Activated naive CD8-positive, alpha-beta T cell (primary cell): ENCODE measurements at regions not wholly inside any gene's neighbourhood (a gene's known extent, or its start where the extent isn't known, plus 50 kb on each side); places are given as distances from the start of the nearest gene placed in this dataset.

ENCODE experiments used
- H3K27ac Mint-ChIP-seq: one replicate; pipeline ENCODE4 v1.8.0; 2021; ENCODE audit warnings: mixed read lengths
- H3K27me3 Mint-ChIP-seq: one replicate; pipeline ENCODE4 v1.8.0; 2021; ENCODE audit warnings: mixed read lengths
- H3K36me3 Mint-ChIP-seq: one replicate; pipeline ENCODE4 v1.8.0; 2021; ENCODE audit warnings: mixed read lengths
- H3K4me1 Mint-ChIP-seq: one replicate; pipeline ENCODE4 v1.8.0; 2021; ENCODE audit warnings: low read depth, mixed read lengths
- H3K4me3 Mint-ChIP-seq: one replicate; pipeline ENCODE4 v1.8.0; 2021; ENCODE audit warnings: mild to moderate bottlenecking, mixed read lengths
- H3K9me3 Mint-ChIP-seq: one replicate; pipeline ENCODE4 v1.8.0; 2021; ENCODE audit warnings: low read depth, mixed read lengths

DNA sequence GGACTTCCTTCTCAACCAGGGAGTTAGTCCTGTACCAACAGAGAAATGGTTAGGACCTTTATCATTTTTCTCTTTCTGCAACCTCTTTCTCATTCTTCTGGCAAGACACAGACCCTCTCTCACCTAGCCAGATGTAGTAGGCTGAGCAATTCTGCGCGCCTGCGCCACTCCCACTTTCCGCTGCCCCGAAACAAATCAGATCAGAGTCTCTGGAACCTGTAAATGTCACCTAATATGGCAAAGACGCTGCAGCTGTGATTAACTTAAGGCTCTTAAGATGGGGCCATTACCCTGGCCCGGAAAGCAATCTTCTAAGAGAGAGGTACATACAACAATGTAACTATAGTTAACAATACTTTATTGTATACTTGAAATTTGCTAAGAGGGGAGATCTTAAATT is 94.3 kb upstream of the ASIC2 start:
- Mint-ChIP-seq H3K27me3 (peaks cover 2% of the 10 kb centered on the region), H3K4me1 (no peaks in the 10 kb centered on the region), H3K36me3 (no peaks in the 10 kb centered on the region), H3K27ac (no peak overlapping the region), H3K9me3 (no peaks in the 10 kb centered on the region), H3K4me3 (no peak overlapping the region)

DNA sequence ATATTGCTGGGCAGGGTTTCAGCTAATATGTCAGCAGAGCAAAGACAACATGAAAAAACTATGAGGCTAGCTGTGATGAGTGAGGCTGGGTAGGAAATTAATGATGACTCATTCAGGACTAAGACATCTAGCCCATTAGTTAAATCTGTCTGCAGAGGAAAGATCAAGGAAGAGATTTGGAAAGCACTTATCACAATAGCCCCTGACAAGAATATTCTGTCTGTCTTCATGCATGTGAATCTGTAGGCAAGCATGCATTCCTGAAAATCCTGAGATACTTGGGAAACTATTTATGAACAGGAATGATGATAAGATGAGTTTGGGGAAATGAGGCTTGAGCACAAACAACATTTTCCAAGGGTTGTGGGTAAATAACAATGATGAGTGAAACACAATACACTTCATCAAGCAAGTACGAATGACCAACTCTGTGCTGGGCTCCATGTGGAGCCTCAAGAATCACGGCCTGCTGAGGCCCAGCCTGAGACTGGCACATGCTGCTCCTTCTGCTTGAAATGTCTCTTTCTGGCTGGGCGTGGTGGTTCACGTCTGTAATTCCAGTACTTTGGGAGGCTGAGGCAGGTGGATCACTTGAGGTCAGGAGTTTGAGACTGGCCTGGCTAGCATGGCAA is 96.5 kb upstream of the ASIC2 start:
- no peaks in the 10 kb centered on the region for H3K4me1 Mint-ChIP-seq
- no peak overlapping the region for H3K27ac Mint-ChIP-seq
- H3K27me3 Mint-ChIP-seq = peaks cover 2% of the 10 kb centered on the region
- H3K36me3 Mint-ChIP-seq = no peaks in the 10 kb centered on the region
- no peaks in the 10 kb centered on the region for H3K9me3 Mint-ChIP-seq
- H3K4me3 Mint-ChIP-seq = no peak overlapping the region

DNA sequence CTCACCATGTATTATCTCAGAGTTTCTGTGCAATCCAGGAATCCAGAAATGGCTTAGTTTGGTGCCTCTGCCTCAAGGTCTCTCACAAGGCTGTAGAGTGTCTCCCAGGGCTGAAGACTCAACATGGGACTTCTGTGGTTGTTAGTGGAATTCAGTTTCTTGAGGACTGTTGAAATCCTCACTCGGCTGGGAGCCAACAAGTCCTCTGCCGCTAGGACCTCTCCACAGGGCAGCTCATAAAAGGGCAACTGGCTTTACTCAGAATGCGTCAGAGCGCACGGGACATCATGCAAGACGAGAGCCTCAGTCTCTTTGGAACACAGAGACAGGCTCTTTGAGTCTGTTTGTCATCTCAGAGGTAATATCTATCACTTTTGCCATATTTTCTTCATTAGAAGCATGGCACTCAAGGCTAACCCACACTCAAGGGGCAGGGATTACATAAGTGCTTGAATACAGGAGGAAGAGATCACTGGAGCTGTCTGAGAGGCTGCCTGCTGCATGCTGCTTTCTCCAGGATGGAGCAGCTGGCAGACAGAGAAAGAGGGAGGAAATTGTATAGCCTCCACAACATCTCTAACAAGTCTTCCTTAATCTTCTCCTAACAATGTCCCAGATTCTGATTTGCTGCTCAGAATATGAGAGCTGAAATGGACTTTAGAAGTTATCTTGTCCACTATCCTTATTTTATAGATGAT is 97.5 kb upstream of the ASIC2 start:
- no peaks in the 10 kb centered on the region for H3K9me3 Mint-ChIP-seq
- no peaks in the 10 kb centered on the region for H3K36me3 Mint-ChIP-seq
- no peak overlapping the region for H3K27ac Mint-ChIP-seq
- no peak overlapping the region for H3K4me3 Mint-ChIP-seq
- H3K4me1 Mint-ChIP-seq = no peaks in the 10 kb centered on the region
- no peaks in the 10 kb centered on the region for H3K27me3 Mint-ChIP-seq

DNA sequence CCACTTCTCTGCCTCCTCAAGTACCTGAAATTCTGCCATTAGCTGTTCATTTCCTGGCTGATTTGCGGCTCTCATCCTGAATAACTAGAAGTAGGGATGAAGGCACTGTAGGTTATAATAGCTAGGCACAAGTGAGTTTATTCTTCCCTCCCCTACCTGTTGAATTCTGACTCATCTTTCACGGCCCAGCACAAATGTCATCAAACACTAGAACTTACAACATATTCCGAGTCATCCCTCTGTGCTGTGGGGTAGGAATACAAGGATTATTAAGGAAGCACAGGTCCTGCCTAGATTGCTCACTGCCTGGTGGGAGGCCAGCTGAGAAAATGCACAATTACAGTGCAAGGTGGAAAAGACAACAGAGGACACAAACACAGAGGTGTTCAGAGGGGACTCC is 103.7 kb upstream of the ASIC2 start:
- H3K36me3 Mint-ChIP-seq = no peaks in the 10 kb centered on the region
- no peaks in the 10 kb centered on the region for H3K9me3 Mint-ChIP-seq
- no peaks in the 10 kb centered on the region for H3K27me3 Mint-ChIP-seq
- no peak overlapping the region for H3K4me3 Mint-ChIP-seq
- no peak overlapping the region for H3K27ac Mint-ChIP-seq
- no peaks in the 10 kb centered on the region for H3K4me1 Mint-ChIP-seq

DNA sequence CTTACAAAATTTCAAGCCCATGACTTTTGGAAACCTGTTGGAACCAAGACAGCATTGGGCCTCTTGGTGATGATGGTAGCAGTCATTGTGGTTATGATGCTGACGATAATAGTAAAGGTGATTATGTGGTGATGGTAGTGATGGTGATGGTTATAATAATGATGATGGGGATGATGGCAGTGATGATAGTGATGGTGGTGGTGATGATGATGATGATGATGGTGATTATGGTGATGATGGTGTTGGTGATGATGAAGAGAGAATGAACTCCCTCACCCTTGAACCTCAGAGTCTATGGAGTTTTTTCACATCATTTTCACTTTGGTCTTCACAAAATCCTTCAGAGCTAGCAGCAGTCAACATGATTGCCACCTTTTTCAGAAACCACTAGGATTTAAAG is 105.3 kb upstream of the ASIC2 start:
- Mint-ChIP-seq H3K27me3 (peaks cover 5% of the 10 kb centered on the region), H3K4me1 (no peaks in the 10 kb centered on the region), H3K4me3 (no peak overlapping the region), H3K9me3 (no peaks in the 10 kb centered on the region), H3K36me3 (no peaks in the 10 kb centered on the region), H3K27ac (no peak overlapping the region)

DNA sequence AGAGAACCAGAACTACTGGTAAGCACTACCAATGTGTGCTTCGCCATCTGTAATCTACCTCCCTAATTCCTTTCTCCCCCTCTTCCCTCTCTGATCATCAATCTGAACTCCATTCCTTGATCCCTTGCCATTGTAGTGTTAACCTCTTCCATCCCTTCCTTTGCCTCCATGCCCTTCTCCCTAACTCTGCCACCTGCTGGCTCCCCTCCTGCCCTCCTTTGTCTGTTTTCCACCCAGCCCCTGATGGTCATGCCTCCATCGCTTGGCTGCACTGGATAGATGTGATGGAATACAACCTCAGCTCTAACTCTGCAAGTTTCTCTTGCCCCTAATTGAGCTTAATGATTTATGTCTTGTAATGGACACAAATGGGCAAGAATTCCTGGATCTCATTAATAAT is 108.2 kb upstream of the ASIC2 start:
- H3K36me3 Mint-ChIP-seq = no peaks in the 10 kb centered on the region
- H3K27ac Mint-ChIP-seq = no peak overlapping the region
- H3K27me3 Mint-ChIP-seq = peaks cover 8% of the 10 kb centered on the region
- H3K4me3 Mint-ChIP-seq = no peak overlapping the region
- H3K9me3 Mint-ChIP-seq = no peaks in the 10 kb centered on the region
- H3K4me1 Mint-ChIP-seq = no peaks in the 10 kb centered on the region

DNA sequence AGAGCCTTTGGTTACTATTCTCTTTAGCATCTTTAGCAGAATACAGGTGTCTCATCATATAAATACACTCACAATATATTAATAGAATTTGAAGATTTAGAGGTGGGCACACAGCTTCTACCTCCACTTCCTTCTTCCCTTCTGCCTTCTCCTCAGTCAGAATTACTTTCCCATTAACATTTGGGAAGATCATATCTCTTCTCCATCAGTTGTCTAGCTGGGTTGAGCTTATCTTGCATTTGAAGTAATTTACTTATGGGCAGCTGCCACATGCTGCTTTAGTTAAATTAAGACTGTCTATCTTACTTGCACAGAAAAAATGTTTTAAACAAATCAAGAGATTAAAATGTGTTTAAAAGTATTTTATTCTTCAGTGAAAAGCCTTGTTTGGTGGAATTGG is 110.1 kb upstream of the ASIC2 start:
- Mint-ChIP-seq H3K27ac (no peak overlapping the region), H3K4me3 (no peak overlapping the region)

DNA sequence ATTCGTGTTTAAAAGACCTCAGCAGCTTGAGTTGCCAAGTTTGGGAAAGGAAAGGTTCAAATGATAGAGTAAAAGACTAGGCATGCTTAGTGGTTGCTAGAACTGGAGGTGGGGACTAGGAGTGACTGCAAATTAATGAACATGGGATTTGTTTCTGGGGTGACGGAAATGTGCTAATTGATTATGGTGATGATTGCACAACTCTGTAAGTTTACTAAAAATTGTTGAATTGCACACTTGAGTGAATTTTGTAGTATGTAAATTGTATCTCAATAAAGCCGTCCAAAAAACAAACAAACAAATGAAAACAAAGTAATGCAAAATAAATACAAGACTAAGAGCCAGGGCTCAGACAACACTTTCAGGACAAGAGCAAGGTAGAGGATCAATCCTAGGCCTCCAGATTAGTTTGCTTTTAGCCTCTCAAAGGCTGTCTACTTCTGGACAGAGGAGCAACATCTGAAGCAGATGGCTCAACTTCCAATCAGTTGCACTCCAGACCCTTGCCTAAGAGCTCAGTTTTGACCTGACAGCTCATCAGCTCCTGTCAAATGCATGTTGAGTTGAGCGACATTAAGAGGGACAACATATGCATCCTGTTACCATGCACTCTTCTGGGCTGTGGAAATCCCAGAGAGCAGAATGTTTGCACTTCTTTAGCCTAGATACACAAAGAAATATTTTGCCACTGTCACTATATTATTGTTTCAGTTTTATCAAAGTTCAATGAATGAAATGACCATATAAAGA is 111.2 kb upstream of the ASIC2 start:
- peaks cover 11% of the 10 kb centered on the region for H3K27me3 Mint-ChIP-seq
- no peaks in the 10 kb centered on the region for H3K4me1 Mint-ChIP-seq
- no peaks in the 10 kb centered on the region for H3K9me3 Mint-ChIP-seq
- no peak overlapping the region for H3K27ac Mint-ChIP-seq
- H3K36me3 Mint-ChIP-seq = no peaks in the 10 kb centered on the region
- H3K4me3 Mint-ChIP-seq = no peak overlapping the region

More for the DNA sequence above, 110.1 kb upstream of the ASIC2 start:
- Mint-ChIP-seq H3K27me3 (peaks cover 8% of the 10 kb centered on the region), H3K36me3 (no peaks in the 10 kb centered on the region), H3K4me1 (no peaks in the 10 kb centered on the region), H3K9me3 (no peaks in the 10 kb centered on the region)

DNA sequence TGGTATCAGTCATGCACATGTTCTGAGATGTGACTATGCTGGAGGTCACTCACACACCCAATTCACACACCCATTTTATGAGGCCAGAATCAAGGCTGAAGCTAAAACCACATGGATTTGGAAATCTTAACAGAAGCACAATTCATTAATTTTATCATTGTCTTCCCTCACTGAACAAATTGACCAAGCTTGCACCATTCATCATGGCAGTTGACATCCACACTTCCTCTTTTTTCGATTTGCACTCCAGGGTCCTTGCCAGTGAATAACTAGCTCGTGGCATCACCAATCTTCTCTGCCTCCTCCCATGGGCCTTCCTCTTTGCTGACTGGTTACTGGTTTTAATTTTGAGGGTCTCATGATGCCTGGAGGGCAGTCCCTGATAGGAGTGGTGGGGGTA is 123.0 kb upstream of the ASIC2 start:
- Mint-ChIP-seq H3K4me3 (no peak overlapping the region), H3K9me3 (no peaks in the 10 kb centered on the region), H3K36me3 (no peaks in the 10 kb centered on the region), H3K27me3 (peaks cover 8% of the 10 kb centered on the region), H3K4me1 (no peaks in the 10 kb centered on the region), H3K27ac (no peak overlapping the region)

DNA sequence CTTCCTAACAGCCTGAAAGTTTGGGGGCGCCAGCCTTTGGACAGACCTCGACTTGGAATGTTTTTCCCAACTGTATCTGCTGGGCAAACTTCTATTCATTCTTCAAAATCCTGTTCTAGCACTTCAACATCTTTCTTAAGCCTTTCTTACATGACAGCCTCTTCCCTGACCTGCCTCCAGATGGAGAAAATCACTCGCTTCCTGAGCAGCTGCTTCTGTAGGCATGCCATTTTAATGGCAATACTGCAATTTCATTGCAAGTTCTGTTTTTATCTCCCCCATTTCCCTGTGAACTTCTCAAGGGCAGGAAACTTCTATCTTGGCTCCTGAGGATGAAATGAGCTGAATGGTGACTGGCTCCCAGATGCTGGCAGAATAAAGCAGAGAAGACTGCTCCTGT is 128.8 kb upstream of the ASIC2 start:
- Mint-ChIP-seq H3K27ac (no peak overlapping the region), H3K27me3 (peaks cover 8% of the 10 kb centered on the region), H3K36me3 (no peaks in the 10 kb centered on the region), H3K9me3 (no peaks in the 10 kb centered on the region), H3K4me3 (no peak overlapping the region), H3K4me1 (no peaks in the 10 kb centered on the region)

DNA sequence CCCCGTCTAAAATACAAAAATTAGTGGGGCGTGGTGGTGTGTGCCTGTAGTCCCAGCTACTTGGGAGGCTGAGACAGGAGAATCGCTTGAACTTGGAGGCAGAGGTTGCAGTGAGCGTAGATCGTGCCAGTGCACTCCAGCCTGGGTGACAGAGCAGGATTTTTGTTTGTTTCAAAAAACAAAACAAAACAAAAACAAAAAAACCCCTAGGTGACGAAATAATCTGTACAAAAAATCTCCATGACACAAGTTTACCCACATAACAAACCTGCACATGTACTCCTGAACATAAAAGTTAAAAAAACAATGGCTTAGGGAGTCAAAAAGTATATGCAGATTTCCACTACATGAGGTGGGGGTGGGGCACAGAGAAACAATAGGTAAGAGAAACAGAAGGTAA is 140.5 kb upstream of the ASIC2 start:
- Mint-ChIP-seq H3K27ac (no peak overlapping the region), H3K9me3 (peaks cover 5% of the 10 kb centered on the region), H3K36me3 (no peaks in the 10 kb centered on the region), H3K4me1 (no peaks in the 10 kb centered on the region), H3K27me3 (peaks cover 8% of the 10 kb centered on the region), H3K4me3 (no peak overlapping the region)

DNA sequence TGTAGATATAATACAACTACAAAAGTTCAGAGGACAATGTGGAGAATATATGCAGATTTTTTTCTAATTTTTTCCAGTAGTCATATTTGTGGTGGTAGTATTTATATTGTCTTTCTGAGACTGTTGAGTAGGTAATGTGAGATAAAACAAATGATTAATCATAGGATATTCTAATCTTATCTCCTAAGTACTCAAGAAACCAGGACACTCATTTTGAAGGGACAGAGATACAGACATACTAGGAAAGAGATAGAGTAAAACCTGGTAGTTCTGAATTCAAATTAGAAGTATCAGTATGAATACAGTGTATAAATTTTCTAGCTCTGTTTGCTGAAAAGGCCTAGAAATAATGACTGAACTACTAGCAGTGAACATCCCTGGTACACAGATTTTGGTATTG is 141.7 kb upstream of the ASIC2 start:
- H3K9me3 Mint-ChIP-seq = peaks cover 5% of the 10 kb centered on the region
- no peaks in the 10 kb centered on the region for H3K36me3 Mint-ChIP-seq
- H3K27me3 Mint-ChIP-seq = peaks cover 4% of the 10 kb centered on the region
- H3K4me3 Mint-ChIP-seq = no peak overlapping the region
- H3K27ac Mint-ChIP-seq = no peak overlapping the region
- no peaks in the 10 kb centered on the region for H3K4me1 Mint-ChIP-seq

DNA sequence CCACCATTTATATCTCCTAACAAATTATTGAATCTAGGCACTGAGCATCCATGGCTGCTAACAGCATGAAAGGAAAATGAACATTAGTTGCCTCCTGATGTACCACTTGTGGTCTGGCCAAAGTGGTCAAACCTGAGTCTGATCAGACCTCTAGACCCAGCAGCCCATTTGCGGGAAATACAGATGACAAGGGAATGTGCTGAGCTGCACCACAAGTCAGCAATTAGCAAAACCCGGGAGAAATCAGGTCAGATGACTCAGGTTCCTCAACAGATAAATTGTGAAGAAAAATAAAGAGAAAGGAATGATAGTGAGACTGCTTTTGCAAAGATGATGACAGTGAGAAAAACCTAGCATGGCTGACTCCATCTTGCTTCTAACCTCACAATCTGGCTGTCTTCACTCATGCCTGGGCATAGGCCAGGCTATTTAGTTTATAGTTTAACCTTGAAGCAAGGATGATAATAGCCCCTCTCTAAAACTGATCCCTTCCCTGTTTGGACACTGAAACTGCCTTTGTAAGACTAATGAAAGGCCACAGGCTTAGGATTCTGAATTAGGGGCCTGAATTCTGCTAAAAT is 142.7 kb upstream of the ASIC2 start:
- H3K4me1 Mint-ChIP-seq = no peaks in the 10 kb centered on the region
- H3K4me3 Mint-ChIP-seq = no peak overlapping the region
- H3K27ac Mint-ChIP-seq = no peak overlapping the region
- no peaks in the 10 kb centered on the region for H3K36me3 Mint-ChIP-seq
- H3K27me3 Mint-ChIP-seq = peaks cover 2% of the 10 kb centered on the region
- peaks cover 5% of the 10 kb centered on the region for H3K9me3 Mint-ChIP-seq

DNA sequence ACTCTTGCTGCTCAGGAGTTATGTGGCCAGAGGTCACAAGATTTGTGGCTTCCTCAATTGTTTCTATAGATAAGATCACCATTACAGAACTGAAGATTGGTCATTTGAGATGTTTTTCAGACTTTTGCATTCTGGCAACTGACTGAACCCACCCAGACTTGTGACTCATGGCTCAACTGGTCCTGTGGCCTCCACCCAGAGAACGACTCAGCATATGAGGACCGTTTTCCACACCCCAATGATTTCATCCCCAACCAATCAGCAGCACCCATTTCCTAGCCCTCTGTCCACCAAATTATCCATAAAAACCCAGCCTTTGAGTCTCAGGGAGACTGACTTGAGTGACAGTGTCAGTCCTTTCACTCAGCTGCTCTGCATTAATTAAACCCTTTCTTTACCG is 143.2 kb upstream of the ASIC2 start:
- Mint-ChIP-seq H3K27ac (no peak overlapping the region), H3K36me3 (no peaks in the 10 kb centered on the region), H3K4me3 (no peak overlapping the region), H3K4me1 (no peaks in the 10 kb centered on the region), H3K27me3 (peaks cover 2% of the 10 kb centered on the region), H3K9me3 (peaks cover 5% of the 10 kb centered on the region)

DNA sequence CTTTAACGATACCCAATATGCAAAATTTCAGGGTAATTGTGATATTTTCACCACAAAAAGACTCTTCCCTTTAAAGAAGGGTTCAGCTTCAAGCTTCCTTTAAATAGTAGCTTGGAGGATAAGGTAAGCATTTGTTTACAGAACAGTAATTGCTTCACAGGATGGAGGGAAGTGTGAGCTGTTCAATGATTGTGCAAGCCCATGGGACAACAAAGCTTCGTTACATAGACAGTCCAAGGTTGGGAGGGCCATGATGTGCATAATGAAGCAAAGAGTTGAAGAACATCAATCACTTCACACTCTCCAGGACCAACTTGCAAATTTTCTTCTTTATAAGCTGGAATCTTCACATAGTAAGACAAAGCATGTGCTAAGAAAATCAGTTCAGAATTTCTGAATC is 145.0 kb upstream of the ASIC2 start:
- peaks cover 3% of the 10 kb centered on the region for H3K27me3 Mint-ChIP-seq
- no peak overlapping the region for H3K4me3 Mint-ChIP-seq
- H3K4me1 Mint-ChIP-seq = no peaks in the 10 kb centered on the region
- peaks cover 7% of the 10 kb centered on the region for H3K9me3 Mint-ChIP-seq
- H3K36me3 Mint-ChIP-seq = no peaks in the 10 kb centered on the region
- no peak overlapping the region for H3K27ac Mint-ChIP-seq
